T-cell (primary cell): ENCODE measurements at regions not wholly inside any gene's neighbourhood (a gene's known extent, or its start where the extent isn't known, plus 50 kb on each side); places are given as distances from the start of the nearest gene placed in this dataset.

ENCODE experiments used
- ATAC-seq, 4 experiments: fragments of 200-7000 bp in 3 of 4; fragments of 150-1000 bp in 1 of 4; cut with Tn5 transposase; replicated peaks in 1 of 4; 1 replicate in 3 of 4; 2 replicates in 1 of 4; pipeline ENCODE4 v1.10.0; 2021; ENCODE audit warnings: moderate library complexity in 3 of 4, mild to moderate bottlenecking in 2 of 4, moderate number of reproducible peaks in 1 of 4
- CTCF ChIA-PET, 2 donors: fragments of 300-600 bp; sonication (Branson Sonifier 250); formaldehyde crosslinking; loops; one replicate each; lab custom pipeline; 2022; ENCODE audit warnings: antibody characterized with exemption in 2 of 2; lab: Charles Lee
- POLR2A ChIA-PET, 2 donors: fragments of 300-600 bp; sonication (Branson Sonifier 250); formaldehyde crosslinking; loops; one replicate each; lab custom pipeline; 2022; ENCODE audit warnings: antibody characterized with exemption in 2 of 2; lab: Charles Lee
- DNase-seq, 35 experiments: peaks; one replicate each; pipeline versions ENCODE4 v3.0.0 to v3.0.0-alpha.2; 2013 to 2023
- H3K27ac ChIP-seq: one replicate; pipeline ENCODE4 v1.5.1; 2013; ENCODE audit warnings: low read length
- H3K27me3 ChIP-seq, 2 experiments: replicated peaks in 1 of 2; 1 replicate in 1 of 2; 2 replicates in 1 of 2; pipeline versions ENCODE4 v1.6.1 to v1.7.0; 2013; ENCODE audit warnings: low read length in 1 of 2, mixed read lengths in 1 of 2; ENCODE audit not compliant: control insufficient read depth in 2 of 2, insufficient read depth in 2 of 2; ENCODE audit errors: extremely low read depth in 1 of 2
- H3K36me3 ChIP-seq, 2 donors: 1 replicate in 1 of 2; 2 replicates in 1 of 2; pipeline versions ENCODE4 v1.6.1 to v1.7.0; 2013; ENCODE audit warnings: low read length in 1 of 2; ENCODE audit not compliant: control insufficient read depth in 2 of 2, insufficient read depth in 1 of 2; ENCODE audit errors: extremely low read depth in 1 of 2
- H3K4me1 ChIP-seq, 2 experiments: 1 replicate in 1 of 2; 2 replicates in 1 of 2; pipeline versions ENCODE4 v1.6.1 to v1.7.0; 2013; ENCODE audit warnings: low read length in 2 of 2, mixed read lengths in 1 of 2; ENCODE audit not compliant: insufficient read depth in 2 of 2, control insufficient read depth in 1 of 2; ENCODE audit errors: extremely low read depth in 1 of 2
- H3K4me3 ChIP-seq, 2 donors: 1 replicate in 1 of 2; 2 replicates in 1 of 2; pipeline versions ENCODE4 v1.5.1 to v1.7.0; 2013; ENCODE audit warnings: mild to moderate bottlenecking in 2 of 2, low read length in 1 of 2, moderate library complexity in 1 of 2; ENCODE audit not compliant: control insufficient read depth in 1 of 2; ENCODE audit errors: extremely low read depth in 1 of 2
- H3K9me3 ChIP-seq: 2 replicates; pipeline ENCODE4 v1.7.0; 2013
- H3K27ac Mint-ChIP-seq, 2 donors: one replicate each; pipeline ENCODE4 v1.8.0; 2020 to 2021; ENCODE audit warnings: mild to moderate bottlenecking in 2 of 2, mixed read lengths in 2 of 2
- H3K27me3 Mint-ChIP-seq, 2 donors: one replicate each; pipeline ENCODE4 v1.8.0; 2021 to 2022; ENCODE audit warnings: mixed read lengths in 2 of 2
- H3K36me3 Mint-ChIP-seq: one replicate; pipeline ENCODE4 v1.8.0; 2021; ENCODE audit warnings: mixed read lengths
- H3K4me1 Mint-ChIP-seq, 3 donors: one replicate each; pipeline ENCODE4 v1.8.0; 2020 to 2022; ENCODE audit warnings: mixed read lengths in 3 of 3, mild to moderate bottlenecking in 1 of 3
- H3K4me3 Mint-ChIP-seq, 3 donors: one replicate each; pipeline ENCODE4 v1.8.0; 2020 to 2022; ENCODE audit warnings: mild to moderate bottlenecking in 3 of 3, mixed read lengths in 3 of 3, moderate library complexity in 3 of 3
- H3K9me3 Mint-ChIP-seq, 3 donors: one replicate each; pipeline ENCODE4 v1.8.0; 2020 to 2022; ENCODE audit warnings: mixed read lengths in 3 of 3
- WGBS: methylation state at CpG from one replicate; pipeline ENCODE4 v1.1.5; 2013; ENCODE audit warnings: missing lambda C conversion rate; ENCODE audit not compliant: insufficient coverage; 5-methylcytosine and 5-hydroxymethylcytosine counted together

GRCh38 chr1:70866542-70867264 lies 180.9 kb downstream of the PTGER3 start:
- Histone ChIP-seq H3K4me3 (no peak overlapping the region), H3K36me3 (no peaks in the 10 kb centered on the region), H3K27ac (no peak overlapping the region), H3K9me3 (no peaks in the 10 kb centered on the region), H3K4me1 (peaks cover 0 to 18% of the 10 kb centered on the region in 2 experiments), H3K27me3 (no peaks in the 10 kb centered on the region)
- ATAC-seq (peak in 1 of 4 experiments; percentile 36), DNase-seq (peak in 1 of 35 experiments; percentile 1)
- Mint-ChIP-seq H3K27ac (peak overlapping the region in 1 of 2 donors; percentile 4), H3K27me3 (no peaks in the 10 kb centered on the region), H3K36me3 (no peaks in the 10 kb centered on the region), H3K9me3 (peaks cover 0 to 5% (median 0%) of the 10 kb centered on the region in 3 donors), H3K4me1 (peaks cover 0 to 17% (median 8%) of the 10 kb centered on the region in 3 donors), H3K4me3 (no peak overlapping the region)
- ChIA-PET CTCF (no interaction called here), POLR2A (no interaction called here)
- WGBS = 26% methylated on average over 4 of the region's 4 CpGs

DNA sequence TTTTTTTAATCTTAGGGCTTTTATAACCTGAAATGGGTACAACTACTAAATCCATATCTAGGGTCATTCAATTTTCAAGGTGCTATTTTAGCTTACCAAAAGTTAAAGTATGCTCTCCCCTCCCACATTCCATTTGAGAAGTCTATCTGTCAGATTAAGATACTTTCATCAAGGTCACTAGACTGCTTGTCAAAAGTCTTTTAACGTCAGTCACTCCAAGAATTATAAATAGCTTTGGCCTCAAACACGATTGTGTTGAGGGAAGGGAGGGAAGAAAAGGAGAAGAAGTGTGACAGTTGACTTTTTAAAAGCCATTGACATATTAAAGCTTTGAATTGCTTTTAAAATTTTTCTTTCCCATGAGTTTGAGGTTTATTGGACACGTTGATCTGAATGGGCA lies 175.8 kb downstream of the PTGER3 start:
- DNase-seq (no peak), ATAC-seq (no peak)
- peaks cover 0 to 5% (median 0%) of the 10 kb centered on the region in 3 donors for H3K9me3 Mint-ChIP-seq
- no peak overlapping the region for H3K27ac Mint-ChIP-seq
- Histone ChIP-seq H3K4me3 (no peak overlapping the region), H3K9me3 (no peaks in the 10 kb centered on the region), H3K27me3 (no peaks in the 10 kb centered on the region), H3K4me1 (peaks cover 0 to 1% of the 10 kb centered on the region in 2 experiments), H3K36me3 (no peaks in the 10 kb centered on the region), H3K27ac (no peak overlapping the region)
- no peak overlapping the region for H3K4me3 Mint-ChIP-seq
- H3K36me3 Mint-ChIP-seq = no peaks in the 10 kb centered on the region
- POLR2A ChIA-PET = no interaction called here
- no CpG with 5 or more reads among the region's 3 CpGs for WGBS
- no peaks in the 10 kb centered on the region for H3K27me3 Mint-ChIP-seq
- CTCF ChIA-PET = no interaction called here
- peaks cover 0 to 6% (median 0%) of the 10 kb centered on the region in 3 donors for H3K4me1 Mint-ChIP-seq

- Mint-ChIP-seq H3K27ac (no peak overlapping the region), H3K9me3 (peaks cover 0 to 5% (median 0%) of the 10 kb centered on the region in 3 donors), H3K4me3 (no peak overlapping the region), H3K36me3 (no peaks in the 10 kb centered on the region), H3K4me1 (no peaks in the 10 kb centered on the region), H3K27me3 (no peaks in the 10 kb centered on the region)
- no peak for DNase-seq
- Histone ChIP-seq H3K4me1 (no peaks in the 10 kb centered on the region), H3K27me3 (no peaks in the 10 kb centered on the region), H3K27ac (no peak overlapping the region), H3K36me3 (no peaks in the 10 kb centered on the region), H3K9me3 (no peaks in the 10 kb centered on the region), H3K4me3 (no peak overlapping the region)
- ChIA-PET CTCF (no interaction called here), POLR2A (no interaction called here)
- WGBS = no CpG with 5 or more reads among the region's 2 CpGs
- no peak for ATAC-seq
These were observed 173.6 kb downstream of the PTGER3 start for GRCh38 chr1:70874063-70874462.

DNA sequence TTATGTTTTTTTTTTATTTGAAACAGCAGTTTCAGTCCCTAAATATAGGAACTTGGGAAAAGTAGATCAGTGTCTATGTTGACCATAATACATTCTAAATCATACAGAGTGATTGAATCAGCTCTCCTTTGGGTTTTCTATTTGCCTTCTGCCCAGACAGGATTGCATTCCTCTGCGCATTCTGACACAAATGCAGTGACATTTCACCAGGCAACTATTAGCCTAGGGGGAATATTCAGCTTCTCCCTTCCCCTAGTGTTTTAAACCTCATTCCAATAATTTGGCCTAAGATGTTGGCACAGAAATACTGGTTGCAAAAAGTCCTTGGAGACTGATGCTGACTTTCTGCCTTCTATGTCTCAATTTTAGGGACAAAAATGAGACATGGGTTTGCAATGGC lies 172.8 kb downstream of the PTGER3 start:
- Histone ChIP-seq H3K36me3 (no peaks in the 10 kb centered on the region), H3K4me1 (no peaks in the 10 kb centered on the region), H3K4me3 (no peak overlapping the region), H3K9me3 (no peaks in the 10 kb centered on the region), H3K27ac (no peak overlapping the region), H3K27me3 (no peaks in the 10 kb centered on the region)
- DNase-seq (no peak), ATAC-seq (no peak)
- peaks cover 0 to 5% (median 0%) of the 10 kb centered on the region in 3 donors for H3K9me3 Mint-ChIP-seq
- no peaks in the 10 kb centered on the region for H3K27me3 Mint-ChIP-seq
- no peak overlapping the region for H3K4me3 Mint-ChIP-seq
- no peaks in the 10 kb centered on the region for H3K36me3 Mint-ChIP-seq
- no peak overlapping the region for H3K27ac Mint-ChIP-seq
- ChIA-PET CTCF (no interaction called here), POLR2A (no interaction called here)
- no peaks in the 10 kb centered on the region for H3K4me1 Mint-ChIP-seq
- WGBS = no CpG with 5 or more reads among the region's 1 CpG

DNA sequence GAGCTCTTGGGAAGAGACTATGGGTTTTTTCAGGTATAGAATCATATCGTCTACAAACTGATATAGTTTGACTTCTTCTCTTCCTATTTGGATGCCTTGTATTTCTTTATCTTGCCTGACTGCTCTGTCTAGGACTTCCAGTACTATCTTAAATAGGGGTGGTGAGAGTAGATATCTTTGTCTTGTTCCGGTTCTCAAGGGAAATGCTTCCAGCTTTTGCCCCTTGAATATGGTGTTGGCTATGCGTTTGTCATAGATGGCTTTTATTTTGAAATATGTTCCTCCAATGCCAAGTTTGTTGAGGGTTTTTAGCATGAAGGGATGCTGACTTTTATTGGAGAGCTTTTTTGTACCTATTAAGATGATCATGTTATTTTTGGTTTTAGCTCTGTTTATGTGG lies 170.3 kb downstream of the PTGER3 start:
- no peaks in the 10 kb centered on the region for H3K36me3 ChIP-seq

GRCh38 chr1:70887936-70888335 lies 159.7 kb downstream of the PTGER3 start:
- H3K27ac Mint-ChIP-seq = no peak overlapping the region
- WGBS = no CpG with 5 or more reads among the region's 3 CpGs
- H3K27me3 ChIP-seq = no peaks in the 10 kb centered on the region

More for the DNA sequence above, 170.3 kb downstream of the PTGER3 start:
- no peak overlapping the region for H3K4me3 ChIP-seq
- H3K27me3 ChIP-seq = no peaks in the 10 kb centered on the region
- 94% methylated on average over 2 of the region's 3 CpGs for WGBS
- Mint-ChIP-seq H3K9me3 (peaks cover 0 to 9% (median 0%) of the 10 kb centered on the region in 3 donors), H3K27ac (no peak overlapping the region), H3K36me3 (no peaks in the 10 kb centered on the region), H3K4me1 (no peaks in the 10 kb centered on the region), H3K27me3 (no peaks in the 10 kb centered on the region), H3K4me3 (no peak overlapping the region)
- DNase-seq (no peak), ATAC-seq (no peak)
- H3K27ac ChIP-seq = no peak overlapping the region
- ChIA-PET CTCF (no interaction called here), POLR2A (interaction anchor here in 1 of 2 donors (0.5 kb wide), 1 partner anchor 242 kb away, joined by 5 read pairs; no protein-coding TSS in a partner anchor)
- no peaks in the 10 kb centered on the region for H3K9me3 ChIP-seq
- no peaks in the 10 kb centered on the region for H3K4me1 ChIP-seq

More at GRCh38 chr1:70887936-70888335, 159.7 kb downstream of the PTGER3 start:
- Histone ChIP-seq H3K9me3 (no peaks in the 10 kb centered on the region), H3K4me3 (no peak overlapping the region), H3K4me1 (no peaks in the 10 kb centered on the region), H3K36me3 (no peaks in the 10 kb centered on the region), H3K27ac (no peak overlapping the region)
- POLR2A ChIA-PET = no interaction called here
- Mint-ChIP-seq H3K4me1 (no peaks in the 10 kb centered on the region), H3K36me3 (no peaks in the 10 kb centered on the region), H3K9me3 (no peaks in the 10 kb centered on the region), H3K4me3 (no peak overlapping the region), H3K27me3 (peaks cover 0 to 1% of the 10 kb centered on the region in 2 donors)
- CTCF ChIA-PET = no interaction called here
- no peak for ATAC-seq
- no peak for DNase-seq
